GM12872 (cell line): ENCODE measurements at regions not wholly inside any gene's neighbourhood (a gene's known extent, or its start where the extent isn't known, plus 50 kb on each side); places are given as distances from the start of the nearest gene placed in this dataset.

Experiments used
- CTCF ChIP-seq: IDR thresholded peaks from 3 replicates; pipeline ENCODE4 v1.5.1; 2011; ENCODE audit warnings: low read depth, mild to moderate bottlenecking, low read length, moderate library complexity; ENCODE audit not compliant: insufficient read depth

GRCh38 chr21:5123655-5124054, 5397.7 kb upstream of the TPTE start:
- TF ChIP-seq CTCF: peak; percentile 38
